ENCODE measurements at regions not wholly inside any gene's neighbourhood (a gene's known extent, or its start where the extent isn't known, plus 50 kb on each side); places are given as distances from the start of the nearest gene placed in this dataset.

- Histone ChIP-seq H3K9me3 (ENCODE audit: low read depth) (no peaks in the 10 kb centered on the region), H3K27me3 (replicated peaks; ENCODE audit: insufficient read depth) (no peaks in the 10 kb centered on the region), H3K36me3 (ENCODE audit: low read depth) (no peaks in the 10 kb centered on the region), H3K4me1 (ENCODE audit: insufficient read depth) (no peaks in the 10 kb centered on the region), H3K27ac (no peak overlapping the region), H3K4me3 (no peak overlapping the region), H3K9ac (no peak overlapping the region), H2AFZ (no peak overlapping the region), H3K9me2 (ENCODE audit: insufficient read depth) (no peaks in the 10 kb centered on the region), H3K79me2 (ENCODE audit: insufficient read depth) (no peaks in the 10 kb centered on the region), H3K4me2 (ENCODE audit: unreplicated experiment) (no peak overlapping the region), H3F3A (ENCODE audit: insufficient read depth) (no peaks in the 10 kb centered on the region), H4K20me1 (ENCODE audit: insufficient read depth) (no peaks in the 10 kb centered on the region)
- TF ChIP-seq EZH2 (IDR thresholded peaks at IDR 0.05; ENCODE audit: insufficient read depth, poor library complexity, severe bottlenecking): no peak
- TF ChIP-seq EZH2phosphoT487 (IDR thresholded peaks at IDR 0.05; ENCODE audit: insufficient read depth, low read depth): no peak
- DNase-seq: no peak
- WGBS, 2 experiments (ENCODE audit: low coverage in 1 of 2, low lambda C conversion rate in 2 of 2, missing lambda C conversion rate in 2 of 2): 51 to 54% methylated on average over 6 of the region's 6 CpGs
- in situ Hi-C loops (cut with MboI): no loop called here
Observed at GRCh38 chr6:170074435-170074834, 216.4 kb downstream of the DLL1 start.

GRCh38 chr6:170073846-170074245, 217.0 kb downstream of the DLL1 start:
- Histone ChIP-seq H3K27ac (no peak overlapping the region), H2AFZ (no peak overlapping the region), H3K4me1 (ENCODE audit: insufficient read depth) (no peaks in the 10 kb centered on the region), H3K9ac (no peak overlapping the region), H4K20me1 (ENCODE audit: insufficient read depth) (no peaks in the 10 kb centered on the region), H3K9me2 (ENCODE audit: insufficient read depth) (no peaks in the 10 kb centered on the region), H3K4me3 (no peak overlapping the region), H3K9me3 (ENCODE audit: low read depth) (no peaks in the 10 kb centered on the region), H3K36me3 (ENCODE audit: low read depth) (no peaks in the 10 kb centered on the region), H3F3A (ENCODE audit: insufficient read depth) (no peaks in the 10 kb centered on the region), H3K4me2 (ENCODE audit: unreplicated experiment) (no peak overlapping the region), H3K27me3 (replicated peaks; ENCODE audit: insufficient read depth) (no peaks in the 10 kb centered on the region), H3K79me2 (ENCODE audit: insufficient read depth) (no peaks in the 10 kb centered on the region)
- DNase-seq: no peak
- in situ Hi-C loops (cut with MboI): no loop called here
- TF ChIP-seq EZH2 (IDR thresholded peaks at IDR 0.05; ENCODE audit: insufficient read depth, poor library complexity, severe bottlenecking) (no peak), EZH2phosphoT487 (IDR thresholded peaks at IDR 0.05; ENCODE audit: insufficient read depth, low read depth) (no peak)
- WGBS, 2 experiments (ENCODE audit: low coverage in 1 of 2, low lambda C conversion rate in 2 of 2, missing lambda C conversion rate in 2 of 2): 48 to 54% methylated on average over 13 of the region's 13 CpGs

GRCh38 chr6:170072246-170072645, 218.6 kb downstream of the DLL1 start:
- in situ Hi-C loops (cut with MboI): no loop called here
- Histone ChIP-seq H3K9me3 (ENCODE audit: low read depth) (no peaks in the 10 kb centered on the region), H3K4me2 (ENCODE audit: unreplicated experiment) (no peak overlapping the region), H3K79me2 (ENCODE audit: insufficient read depth) (no peaks in the 10 kb centered on the region), H2AFZ (no peak overlapping the region), H3F3A (ENCODE audit: insufficient read depth) (no peaks in the 10 kb centered on the region), H3K9ac (no peak overlapping the region), H3K4me3 (no peak overlapping the region), H3K4me1 (ENCODE audit: insufficient read depth) (no peaks in the 10 kb centered on the region), H3K9me2 (ENCODE audit: insufficient read depth) (no peaks in the 10 kb centered on the region), H4K20me1 (ENCODE audit: insufficient read depth) (no peaks in the 10 kb centered on the region), H3K27ac (no peak overlapping the region), H3K36me3 (ENCODE audit: low read depth) (no peaks in the 10 kb centered on the region), H3K27me3 (replicated peaks; ENCODE audit: insufficient read depth) (no peaks in the 10 kb centered on the region)
- WGBS, 2 experiments (ENCODE audit: low coverage in 1 of 2, low lambda C conversion rate in 2 of 2, missing lambda C conversion rate in 2 of 2): 57 to 63% methylated on average over 11 of the region's 11 CpGs
- no peak for DNase-seq
- TF ChIP-seq EZH2 (IDR thresholded peaks at IDR 0.05; ENCODE audit: insufficient read depth, poor library complexity, severe bottlenecking) (no peak), EZH2phosphoT487 (IDR thresholded peaks at IDR 0.05; ENCODE audit: insufficient read depth, low read depth) (no peak)

- Histone ChIP-seq H3F3A (ENCODE audit: insufficient read depth) (no peaks in the 10 kb centered on the region), H3K79me2 (ENCODE audit: insufficient read depth) (no peaks in the 10 kb centered on the region), H3K9ac (no peak overlapping the region), H3K4me2 (ENCODE audit: unreplicated experiment) (no peak overlapping the region), H3K9me2 (ENCODE audit: insufficient read depth) (no peaks in the 10 kb centered on the region), H3K27me3 (replicated peaks; ENCODE audit: insufficient read depth) (no peaks in the 10 kb centered on the region), H4K20me1 (ENCODE audit: insufficient read depth) (no peaks in the 10 kb centered on the region), H3K4me3 (no peak overlapping the region), H3K36me3 (ENCODE audit: low read depth) (no peaks in the 10 kb centered on the region), H3K27ac (no peak overlapping the region), H3K9me3 (ENCODE audit: low read depth) (no peaks in the 10 kb centered on the region), H3K4me1 (ENCODE audit: insufficient read depth) (no peaks in the 10 kb centered on the region), H2AFZ (no peak overlapping the region)
- in situ Hi-C loops (cut with MboI): no loop called here
- DNase-seq: no peak
- WGBS, 2 experiments (ENCODE audit: low coverage in 1 of 2, low lambda C conversion rate in 2 of 2, missing lambda C conversion rate in 2 of 2): 27 to 29% methylated on average over 3 of the region's 3 CpGs
- TF ChIP-seq EZH2phosphoT487 (IDR thresholded peaks at IDR 0.05; ENCODE audit: insufficient read depth, low read depth) (no peak), EZH2 (IDR thresholded peaks at IDR 0.05; ENCODE audit: insufficient read depth, poor library complexity, severe bottlenecking) (no peak)
Observed at GRCh38 chr6:170069611-170070010, 221.3 kb downstream of the DLL1 start.

- Histone ChIP-seq H4K20me1 (ENCODE audit: insufficient read depth) (no peaks in the 10 kb centered on the region), H3K9ac (no peak overlapping the region), H2AFZ (no peak overlapping the region), H3K9me3 (ENCODE audit: low read depth) (no peaks in the 10 kb centered on the region), H3K36me3 (ENCODE audit: low read depth) (no peaks in the 10 kb centered on the region), H3K4me3 (no peak overlapping the region), H3K27me3 (replicated peaks; ENCODE audit: insufficient read depth) (no peaks in the 10 kb centered on the region), H3K4me2 (ENCODE audit: unreplicated experiment) (no peak overlapping the region), H3K27ac (no peak overlapping the region), H3K4me1 (ENCODE audit: insufficient read depth) (no peaks in the 10 kb centered on the region), H3K79me2 (ENCODE audit: insufficient read depth) (no peaks in the 10 kb centered on the region), H3F3A (ENCODE audit: insufficient read depth) (no peaks in the 10 kb centered on the region), H3K9me2 (ENCODE audit: insufficient read depth) (no peaks in the 10 kb centered on the region)
- WGBS, 2 experiments (ENCODE audit: low coverage in 1 of 2, low lambda C conversion rate in 2 of 2, missing lambda C conversion rate in 2 of 2): 62 to 66% methylated on average over 7 of the region's 7 CpGs
- TF ChIP-seq EZH2 (IDR thresholded peaks at IDR 0.05; ENCODE audit: insufficient read depth, poor library complexity, severe bottlenecking) (no peak), EZH2phosphoT487 (IDR thresholded peaks at IDR 0.05; ENCODE audit: insufficient read depth, low read depth) (no peak)
- no peak for DNase-seq
- in situ Hi-C loops (cut with MboI): no loop called here
Observed at GRCh38 chr6:170068496-170068895, 222.4 kb downstream of the DLL1 start.
